NT2/D1 (cell line): ENCODE measurements at regions not wholly inside any gene's neighbourhood (a gene's known extent, or its start where the extent isn't known, plus 50 kb on each side); places are given as distances from the start of the nearest gene placed in this dataset.

Experiments
- DNase-seq: peaks from one replicate; pipeline ENCODE4 v3.0.0-alpha.2; 2011; ENCODE audit warnings: low read depth, low spot score
- H3K27me3 ChIP-seq: 2 replicates; pipeline ENCODE4 v1.6.0; 2011; ENCODE audit warnings: mild to moderate bottlenecking; ENCODE audit not compliant: insufficient read length, insufficient read depth
- H3K36me3 ChIP-seq: 2 replicates; pipeline ENCODE4 v1.6.1; 2011; ENCODE audit warnings: mild to moderate bottlenecking, low read length, mixed read lengths; ENCODE audit not compliant: insufficient read depth, insufficient read length
- H3K4me1 ChIP-seq: 2 replicates; pipeline ENCODE4 v1.5.1; 2011; ENCODE audit not compliant: insufficient read depth, insufficient read length
- H3K4me3 ChIP-seq: 2 replicates; pipeline ENCODE4 v1.5.1; 2011; ENCODE audit warnings: low read depth; ENCODE audit not compliant: insufficient read length
- H3K9ac ChIP-seq: 2 replicates; pipeline ENCODE4 v1.6.0; 2011; ENCODE audit warnings: low read depth; ENCODE audit not compliant: insufficient read length
- H3K9me3 ChIP-seq: 2 replicates; pipeline ENCODE4 v1.5.1; 2011; ENCODE audit warnings: mild to moderate bottlenecking, low read length; ENCODE audit not compliant: insufficient read depth
- SUZ12 ChIP-seq: IDR thresholded peaks from 2 replicates; pipeline ENCODE4 v1.6.1; 2011; ENCODE audit not compliant: insufficient read length, insufficient read depth; ENCODE audit errors: extremely low read depth
- YY1 ChIP-seq: IDR thresholded peaks from 2 replicates; pipeline ENCODE4 v1.6.1; 2011; ENCODE audit not compliant: insufficient read length, insufficient read depth
- ZNF274 ChIP-seq: IDR thresholded peaks from 2 replicates; pipeline ENCODE4 v1.6.1; 2011; ENCODE audit warnings: mild to moderate bottlenecking, low read depth, low read length

DNA sequence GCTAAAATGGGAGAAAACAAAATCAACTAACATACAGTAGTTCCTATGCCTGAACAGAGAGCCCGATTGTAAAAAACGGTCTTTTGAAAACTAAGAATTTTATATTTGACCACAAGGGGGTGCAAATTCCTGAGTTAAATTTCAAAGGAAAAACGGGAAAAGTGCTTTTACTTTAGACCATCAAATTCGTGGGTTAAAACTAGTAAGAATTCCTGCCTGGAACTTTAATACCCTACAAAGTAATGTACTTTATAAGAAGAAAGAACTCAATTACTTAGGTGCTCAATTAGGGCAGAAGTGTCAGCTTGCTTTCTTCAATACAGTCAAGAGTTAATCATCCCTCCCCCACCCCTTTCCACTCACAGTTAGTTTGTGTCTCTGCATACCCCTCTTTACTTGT lies 69.8 kb downstream of the KCNRG start:
- Histone ChIP-seq H3K4me1 (no peaks in the 10 kb centered on the region), H3K36me3 (no peaks in the 10 kb centered on the region), H3K27me3 (no peaks in the 10 kb centered on the region), H3K9ac (no peak overlapping the region), H3K9me3 (no peaks in the 10 kb centered on the region), H3K4me3 (no peak overlapping the region)
- TF ChIP-seq YY1 (no peak), SUZ12 (no peak), ZNF274 (no peak)
- DNase-seq, result no peak

DNA sequence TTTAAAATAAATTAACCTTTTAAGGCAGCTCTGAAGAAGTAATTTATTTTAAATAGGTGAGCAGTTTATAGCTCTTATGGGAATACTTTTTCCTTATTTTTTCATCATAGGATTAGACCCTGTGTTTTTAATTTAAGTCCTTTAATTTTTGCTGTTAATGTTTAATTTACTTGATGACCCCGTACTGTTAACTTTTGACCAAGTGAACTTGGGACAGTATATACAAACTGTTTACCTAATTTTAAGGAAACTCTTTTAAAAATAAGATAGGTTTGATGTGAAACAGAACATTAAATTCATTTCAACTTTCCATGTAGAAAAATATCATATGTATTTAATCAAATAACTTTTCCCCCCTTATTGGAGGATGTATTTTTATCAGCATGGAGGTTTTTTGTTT lies 74.4 kb downstream of the KCNRG start:
- TF ChIP-seq SUZ12 (no peak), ZNF274 (no peak), YY1 (no peak)
- DNase-seq, result no peak
- Histone ChIP-seq H3K9me3 (no peaks in the 10 kb centered on the region), H3K4me3 (no peak overlapping the region), H3K27me3 (no peaks in the 10 kb centered on the region), H3K36me3 (no peaks in the 10 kb centered on the region), H3K9ac (no peak overlapping the region), H3K4me1 (no peaks in the 10 kb centered on the region)

DNA sequence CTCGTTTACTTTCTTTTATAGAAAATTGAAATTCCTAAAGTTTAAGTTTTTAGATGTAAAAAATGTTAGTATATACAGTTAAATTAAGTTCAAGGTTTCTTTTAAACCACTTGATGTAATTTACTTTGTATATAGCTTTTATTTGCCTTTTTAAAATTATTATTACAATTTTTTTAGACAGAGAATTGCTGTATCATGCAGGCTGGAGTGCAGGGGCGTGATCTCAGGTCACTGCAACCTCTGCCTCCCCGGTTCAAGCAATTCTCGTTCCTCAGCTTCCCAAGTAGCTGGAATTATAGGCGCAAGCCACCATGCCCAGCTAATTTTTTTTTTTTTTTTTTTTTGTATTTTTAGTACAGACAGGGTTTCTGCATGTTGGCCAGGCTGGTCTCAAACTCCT lies 75.0 kb downstream of the KCNRG start:
- H3K9ac ChIP-seq, result no peak overlapping the region
- no peak overlapping the region for H3K4me3 ChIP-seq
- no peaks in the 10 kb centered on the region for H3K9me3 ChIP-seq
- H3K36me3 ChIP-seq, result no peaks in the 10 kb centered on the region
- DNase-seq, result no peak
- no peak for TF ChIP-seq YY1
- TF ChIP-seq SUZ12, result no peak
- TF ChIP-seq ZNF274, result no peak
- no peaks in the 10 kb centered on the region for H3K27me3 ChIP-seq
- H3K4me1 ChIP-seq, result no peaks in the 10 kb centered on the region

GRCh38 chr13:50094615-50095293 lies 79.5 kb downstream of the KCNRG start:
- H3K9ac ChIP-seq, result no peak overlapping the region
- no peaks in the 10 kb centered on the region for H3K9me3 ChIP-seq
- H3K36me3 ChIP-seq, result no peaks in the 10 kb centered on the region
- no peaks in the 10 kb centered on the region for H3K4me1 ChIP-seq
- no peak for DNase-seq
- TF ChIP-seq YY1, result no peak
- TF ChIP-seq SUZ12, result no peak
- no peak for TF ChIP-seq ZNF274
- no peaks in the 10 kb centered on the region for H3K27me3 ChIP-seq
- no peak overlapping the region for H3K4me3 ChIP-seq

- H3K4me1 ChIP-seq, result no peaks in the 10 kb centered on the region
- H3K36me3 ChIP-seq, result no peaks in the 10 kb centered on the region
- H3K27me3 ChIP-seq, result no peaks in the 10 kb centered on the region
Measured at GRCh38 chr13:50098693-50099092, 83.4 kb downstream of the KCNRG start.

GRCh38 chr13:50099473-50099872 lies 84.2 kb downstream of the KCNRG start:
- H3K4me1 ChIP-seq, result no peaks in the 10 kb centered on the region
- no peaks in the 10 kb centered on the region for H3K36me3 ChIP-seq
- H3K9me3 ChIP-seq, result no peaks in the 10 kb centered on the region
- H3K4me3 ChIP-seq, result no peak overlapping the region
- DNase-seq, result no peak
- H3K27me3 ChIP-seq, result no peaks in the 10 kb centered on the region
- TF ChIP-seq YY1 (no peak), ZNF274 (no peak), SUZ12 (no peak)
- no peak overlapping the region for H3K9ac ChIP-seq

More at GRCh38 chr13:50098693-50099092, 83.4 kb downstream of the KCNRG start:
- DNase-seq, result no peak
- no peaks in the 10 kb centered on the region for H3K9me3 ChIP-seq
- no peak overlapping the region for H3K4me3 ChIP-seq
- TF ChIP-seq ZNF274 (no peak), YY1 (no peak), SUZ12 (no peak)
- H3K9ac ChIP-seq, result no peak overlapping the region

GRCh38 chr13:50101590-50101989 lies 86.3 kb downstream of the KCNRG start:
- no peak overlapping the region for H3K9ac ChIP-seq
- no peaks in the 10 kb centered on the region for H3K36me3 ChIP-seq

More at GRCh38 chr13:50101590-50101989, 86.3 kb downstream of the KCNRG start:
- no peak overlapping the region for H3K4me3 ChIP-seq
- no peaks in the 10 kb centered on the region for H3K27me3 ChIP-seq
- DNase-seq, result no peak
- no peaks in the 10 kb centered on the region for H3K9me3 ChIP-seq
- TF ChIP-seq ZNF274 (no peak), YY1 (no peak), SUZ12 (no peak)
- no peaks in the 10 kb centered on the region for H3K4me1 ChIP-seq
